Cardiac muscle cell (in vitro differentiated cells and primary cell): ENCODE measurements at regions not wholly inside any gene's neighbourhood (a gene's known extent, or its start where the extent isn't known, plus 50 kb on each side); places are given as distances from the start of the nearest gene placed in this dataset.

ENCODE experiments used
- DNase-seq, 2 donors: peaks; one replicate each; pipeline versions ENCODE4 v3.0.0 to v3.0.0-alpha.2; 2010 to 2017; ENCODE audit warnings: low read depth in 1 of 2, low spot score in 1 of 2
- H3K27ac ChIP-seq: fragments of 200-600 bp; sonication (generic); 2 replicates; pipeline ENCODE4 v1.5.1; 2016
- H3K27me3 ChIP-seq: fragments of 200-600 bp; sonication (generic); 2 replicates; pipeline ENCODE4 v1.6.0; 2016; ENCODE audit warnings: control low read depth
- H3K36me3 ChIP-seq: fragments of 200-600 bp; sonication (generic); 2 replicates; pipeline ENCODE4 v1.5.1; 2016; ENCODE audit warnings: control low read depth
- H3K4me1 ChIP-seq: fragments of 200-600 bp; sonication (generic); 2 replicates; pipeline ENCODE4 v1.8.1; 2017; ENCODE audit warnings: low read depth, mild to moderate bottlenecking, mixed run types
- H3K4me3 ChIP-seq: fragments of 200-600 bp; sonication (generic); 2 replicates; pipeline ENCODE4 v1.5.1; 2016; ENCODE audit warnings: mild to moderate bottlenecking
- H3K9me3 ChIP-seq: fragments of 200-600 bp; sonication (generic); 2 replicates; pipeline ENCODE4 v1.5.1; 2017; ENCODE audit warnings: low read depth, mild to moderate bottlenecking, control low read depth
- TF ChIP-seq, protein P1 (sequence below): IDR thresholded peaks from 2 replicates; pipeline ENCODE4 v1.5.1; 2012; ENCODE audit warnings: low read depth, mild to moderate bottlenecking, low read length

- Histone ChIP-seq H3K9me3 (no peaks in the 10 kb centered on the region), H3K36me3 (no peaks in the 10 kb centered on the region), H3K27me3 (no peaks in the 10 kb centered on the region), H3K4me3 (no peak overlapping the region), H3K27ac (no peak overlapping the region), H3K4me1 (no peaks in the 10 kb centered on the region)
- no peak for DNase-seq
- TF ChIP-seq, protein P1, sequence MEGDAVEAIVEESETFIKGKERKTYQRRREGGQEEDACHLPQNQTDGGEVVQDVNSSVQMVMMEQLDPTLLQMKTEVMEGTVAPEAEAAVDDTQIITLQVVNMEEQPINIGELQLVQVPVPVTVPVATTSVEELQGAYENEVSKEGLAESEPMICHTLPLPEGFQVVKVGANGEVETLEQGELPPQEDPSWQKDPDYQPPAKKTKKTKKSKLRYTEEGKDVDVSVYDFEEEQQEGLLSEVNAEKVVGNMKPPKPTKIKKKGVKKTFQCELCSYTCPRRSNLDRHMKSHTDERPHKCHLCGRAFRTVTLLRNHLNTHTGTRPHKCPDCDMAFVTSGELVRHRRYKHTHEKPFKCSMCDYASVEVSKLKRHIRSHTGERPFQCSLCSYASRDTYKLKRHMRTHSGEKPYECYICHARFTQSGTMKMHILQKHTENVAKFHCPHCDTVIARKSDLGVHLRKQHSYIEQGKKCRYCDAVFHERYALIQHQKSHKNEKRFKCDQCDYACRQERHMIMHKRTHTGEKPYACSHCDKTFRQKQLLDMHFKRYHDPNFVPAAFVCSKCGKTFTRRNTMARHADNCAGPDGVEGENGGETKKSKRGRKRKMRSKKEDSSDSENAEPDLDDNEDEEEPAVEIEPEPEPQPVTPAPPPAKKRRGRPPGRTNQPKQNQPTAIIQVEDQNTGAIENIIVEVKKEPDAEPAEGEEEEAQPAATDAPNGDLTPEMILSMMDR = no peak
Measured at GRCh38 chr4:132238697-132239096, 910.4 kb upstream of the PCDH10 start.

GRCh38 chr4:132240081-132240480 lies 909.0 kb upstream of the PCDH10 start:
- H3K4me3 ChIP-seq = no peak overlapping the region
- no peaks in the 10 kb centered on the region for H3K27me3 ChIP-seq
- H3K4me1 ChIP-seq = peaks cover 5% of the 10 kb centered on the region
- DNase-seq = no peak
- H3K27ac ChIP-seq = no peak overlapping the region
- no peaks in the 10 kb centered on the region for H3K36me3 ChIP-seq
- TF ChIP-seq, protein P1 = no peak
- no peaks in the 10 kb centered on the region for H3K9me3 ChIP-seq

- H3K4me3 ChIP-seq = no peak overlapping the region
- no peaks in the 10 kb centered on the region for H3K9me3 ChIP-seq
- no peak overlapping the region for H3K27ac ChIP-seq
- peaks cover 5% of the 10 kb centered on the region for H3K4me1 ChIP-seq
- no peaks in the 10 kb centered on the region for H3K36me3 ChIP-seq
- TF ChIP-seq, protein P1 = no peak
- no peaks in the 10 kb centered on the region for H3K27me3 ChIP-seq
- DNase-seq = no peak
Measured at GRCh38 chr4:132245319-132245718, 903.8 kb upstream of the PCDH10 start.

GRCh38 chr4:132264176-132264575 lies 884.9 kb upstream of the PCDH10 start:
- Histone ChIP-seq H3K9me3 (no peaks in the 10 kb centered on the region), H3K27ac (no peak overlapping the region), H3K4me1 (no peaks in the 10 kb centered on the region), H3K27me3 (no peaks in the 10 kb centered on the region), H3K36me3 (no peaks in the 10 kb centered on the region), H3K4me3 (no peak overlapping the region)
- TF ChIP-seq, protein P1 = no peak
- DNase-seq = no peak

- DNase-seq = no peak
- Histone ChIP-seq H3K9me3 (no peaks in the 10 kb centered on the region), H3K36me3 (no peaks in the 10 kb centered on the region), H3K27me3 (no peaks in the 10 kb centered on the region), H3K27ac (no peak overlapping the region), H3K4me3 (no peak overlapping the region), H3K4me1 (no peaks in the 10 kb centered on the region)
- TF ChIP-seq, protein P1 = no peak
Measured at GRCh38 chr4:132266374-132266773, 882.7 kb upstream of the PCDH10 start.

GRCh38 chr4:132267321-132267720 lies 881.8 kb upstream of the PCDH10 start:
- DNase-seq = no peak
- TF ChIP-seq, protein P1 = no peak
- H3K9me3 ChIP-seq = no peaks in the 10 kb centered on the region
- no peaks in the 10 kb centered on the region for H3K4me1 ChIP-seq
- H3K36me3 ChIP-seq = no peaks in the 10 kb centered on the region
- H3K4me3 ChIP-seq = no peak overlapping the region
- H3K27ac ChIP-seq = no peak overlapping the region
- H3K27me3 ChIP-seq = no peaks in the 10 kb centered on the region
